ENCODE measurements at regions not wholly inside any gene's neighbourhood (a gene's known extent, or its start where the extent isn't known, plus 50 kb on each side); places are given as distances from the start of the nearest gene placed in this dataset.

DNA sequence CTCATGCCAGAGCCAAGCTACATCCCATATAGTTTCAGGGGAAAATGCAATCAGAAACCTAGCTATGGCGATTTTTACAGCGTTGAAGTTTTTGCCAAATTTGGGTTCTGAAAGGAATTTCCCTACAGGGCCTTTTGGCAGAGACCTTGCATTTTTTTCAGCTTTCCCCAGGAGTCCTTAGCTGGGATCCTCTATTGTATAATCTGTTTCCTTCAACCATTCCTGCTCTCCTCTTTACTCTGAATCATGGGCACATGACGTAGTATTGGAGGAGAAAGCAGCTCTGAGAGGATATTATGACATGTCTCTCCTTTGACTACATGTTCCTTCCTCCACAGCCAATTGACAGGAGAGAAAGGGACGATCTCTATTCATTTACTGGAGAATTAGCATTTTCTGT is 118.5 kb upstream of the ERCC6L2 start:
- peak; percentile 7 for DNase-seq (ENCODE audit: low read depth)

DNA sequence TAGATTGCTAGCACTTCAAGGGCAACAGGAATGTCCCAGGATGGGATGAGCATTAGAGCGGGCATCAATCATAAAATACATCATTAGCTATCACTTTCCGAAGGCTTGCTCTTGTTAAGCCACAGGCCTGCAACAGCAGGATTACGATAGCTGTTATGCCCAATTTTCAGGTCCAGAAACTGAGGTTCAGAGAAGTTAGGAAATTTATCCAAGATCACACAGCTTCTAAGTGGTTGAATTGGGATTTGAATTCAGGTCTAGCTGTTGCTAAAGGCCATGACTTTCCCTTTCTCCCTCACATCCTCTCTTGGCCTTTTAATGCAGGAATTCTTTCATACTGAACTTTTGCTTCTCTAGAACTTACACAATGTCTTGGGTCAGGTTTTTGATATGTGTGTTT is 119.4 kb upstream of the ERCC6L2 start:
- DNase-seq (ENCODE audit: low read depth): no peak

DNA sequence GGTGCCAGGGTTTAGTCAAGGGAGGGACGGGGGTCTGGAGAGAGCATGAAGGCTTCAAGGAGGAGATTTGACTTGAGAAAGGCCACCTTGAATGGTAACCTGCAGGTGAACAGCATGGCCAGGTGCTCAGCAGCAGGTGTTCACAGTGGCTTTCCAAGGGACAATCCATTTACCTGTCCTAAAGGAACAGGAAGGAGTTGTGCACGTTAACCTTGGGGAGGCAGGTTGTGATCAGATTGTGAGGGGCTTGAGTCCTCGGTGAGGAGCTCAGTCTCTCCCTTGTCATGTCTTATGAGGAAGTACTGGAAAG is 120.1 kb upstream of the ERCC6L2 start:
- DNase-seq (ENCODE audit: low read depth): no peak

DNA sequence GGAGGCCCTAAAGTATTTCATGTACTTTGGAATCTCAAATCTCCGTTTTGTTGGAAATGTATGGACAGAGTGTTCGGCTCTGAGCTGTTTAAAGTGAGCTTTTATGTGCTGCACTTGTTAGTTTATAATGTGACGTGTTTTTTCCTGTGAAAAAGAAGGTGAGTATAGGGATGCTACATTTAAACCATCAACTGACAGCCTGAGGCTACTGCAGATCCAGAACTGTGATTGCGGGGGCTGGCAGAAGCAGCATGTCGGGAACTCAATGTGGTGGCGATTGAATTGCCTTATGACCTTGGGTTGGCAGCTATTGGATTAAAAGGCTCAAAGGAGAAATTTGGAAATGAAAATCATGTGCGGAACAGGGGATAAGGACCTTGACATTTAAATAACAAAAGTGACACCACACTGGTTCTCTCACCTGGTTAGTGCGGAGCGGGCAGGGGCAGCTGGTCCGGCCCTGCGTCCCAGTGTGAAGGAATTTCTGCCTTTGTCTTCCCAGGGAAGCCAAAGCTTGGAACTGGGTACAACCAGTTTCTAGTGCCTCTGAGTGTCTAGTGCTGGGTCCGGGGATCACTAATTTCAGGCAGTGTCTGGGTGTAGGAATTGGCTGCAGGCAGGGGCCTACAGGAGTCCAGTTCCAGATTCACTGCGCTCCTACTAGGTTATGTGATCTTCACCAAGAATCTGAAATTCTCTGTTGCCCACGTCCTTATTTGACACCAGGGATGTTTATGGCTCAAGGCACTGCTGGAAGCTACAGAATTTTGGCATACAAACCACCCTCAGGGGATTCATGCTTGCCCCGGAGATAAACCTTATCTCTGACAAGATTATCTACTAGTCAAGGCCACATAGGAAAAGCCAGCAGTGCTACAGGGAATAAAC is 120.7 kb upstream of the ERCC6L2 start:
- no peak for DNase-seq (ENCODE audit: low read depth)

DNA sequence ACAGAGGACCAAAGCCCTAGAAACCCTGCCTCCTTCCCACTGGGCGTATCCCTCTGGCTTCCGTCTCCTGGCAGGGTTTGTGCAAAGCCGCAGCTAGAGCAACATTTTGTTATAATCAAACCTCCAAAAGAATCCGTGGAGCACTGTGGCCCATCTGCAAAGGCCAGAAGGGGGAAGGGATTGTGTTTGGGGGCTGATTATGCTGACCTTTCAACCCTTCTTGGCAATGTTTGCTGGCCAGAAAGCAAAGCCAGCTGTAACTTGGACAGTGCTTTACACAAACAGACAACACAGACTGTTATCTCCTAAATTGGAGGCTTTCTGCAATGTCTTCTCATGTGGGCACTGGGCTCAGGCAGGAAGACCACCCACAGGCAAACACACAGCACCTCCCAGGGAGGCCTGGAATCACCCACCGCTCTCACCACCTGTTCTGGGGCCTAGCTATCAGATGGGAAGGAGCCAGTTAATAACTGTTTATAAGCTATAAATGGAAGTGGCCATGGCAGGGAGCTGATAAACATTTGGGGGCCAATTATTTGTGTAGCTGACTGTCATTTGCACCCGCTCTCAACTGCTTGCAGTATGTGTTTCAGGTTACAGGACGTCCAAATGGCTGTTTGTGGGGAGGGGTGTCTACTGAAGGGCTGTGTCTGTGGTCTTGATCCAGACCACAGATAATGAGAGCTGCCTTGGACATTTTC is 121.6 kb upstream of the ERCC6L2 start:
- no peak for DNase-seq (ENCODE audit: low read depth)

DNA sequence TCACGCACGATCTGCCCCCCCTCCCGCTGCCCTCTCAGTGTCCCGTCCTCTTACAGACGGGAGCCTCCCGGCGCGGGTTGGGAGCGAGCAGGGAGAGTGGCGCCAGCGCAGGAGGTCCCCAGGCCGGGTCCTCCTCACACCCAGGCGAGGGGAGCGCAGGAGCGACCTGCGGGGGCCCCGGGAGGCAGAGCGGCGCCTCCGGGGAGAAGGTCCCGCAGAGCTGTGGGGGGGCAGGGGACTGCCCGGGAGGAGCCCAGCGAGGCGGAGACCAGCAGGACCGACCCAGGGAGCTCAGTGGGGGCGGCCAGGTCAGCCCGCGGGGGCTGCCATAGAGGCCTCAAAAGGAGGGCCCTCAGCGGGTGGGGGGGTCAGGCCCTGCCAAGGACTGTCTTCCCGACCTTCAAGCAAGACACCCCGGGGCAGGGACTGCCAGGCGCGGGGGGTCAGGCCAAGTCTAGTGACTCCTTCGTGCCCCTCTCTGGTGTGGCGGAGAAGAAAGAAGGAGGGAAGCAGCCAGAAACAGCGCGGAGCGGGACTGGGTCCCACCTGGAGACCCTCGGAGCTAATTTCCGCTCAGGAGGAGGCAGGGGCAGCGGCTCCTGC is 123.3 kb upstream of the ERCC6L2 start:
- DNase-seq (ENCODE audit: low read depth): no peak

DNA sequence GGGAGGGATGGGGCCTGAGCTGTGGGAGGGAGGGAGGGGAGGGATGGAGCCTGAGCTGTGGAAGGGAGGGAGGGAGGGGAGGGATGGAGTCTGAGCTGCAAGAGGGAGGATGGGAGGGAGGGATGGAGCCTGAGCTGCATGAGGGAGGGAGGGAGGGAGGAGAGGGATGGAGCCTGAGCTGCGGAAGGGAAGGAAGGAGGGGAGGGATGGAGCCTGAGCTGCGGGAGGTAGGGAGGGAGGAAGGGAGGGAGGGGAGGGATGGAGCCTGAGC is 124.0 kb upstream of the ERCC6L2 start:
- no peak for DNase-seq (ENCODE audit: low read depth)

DNA sequence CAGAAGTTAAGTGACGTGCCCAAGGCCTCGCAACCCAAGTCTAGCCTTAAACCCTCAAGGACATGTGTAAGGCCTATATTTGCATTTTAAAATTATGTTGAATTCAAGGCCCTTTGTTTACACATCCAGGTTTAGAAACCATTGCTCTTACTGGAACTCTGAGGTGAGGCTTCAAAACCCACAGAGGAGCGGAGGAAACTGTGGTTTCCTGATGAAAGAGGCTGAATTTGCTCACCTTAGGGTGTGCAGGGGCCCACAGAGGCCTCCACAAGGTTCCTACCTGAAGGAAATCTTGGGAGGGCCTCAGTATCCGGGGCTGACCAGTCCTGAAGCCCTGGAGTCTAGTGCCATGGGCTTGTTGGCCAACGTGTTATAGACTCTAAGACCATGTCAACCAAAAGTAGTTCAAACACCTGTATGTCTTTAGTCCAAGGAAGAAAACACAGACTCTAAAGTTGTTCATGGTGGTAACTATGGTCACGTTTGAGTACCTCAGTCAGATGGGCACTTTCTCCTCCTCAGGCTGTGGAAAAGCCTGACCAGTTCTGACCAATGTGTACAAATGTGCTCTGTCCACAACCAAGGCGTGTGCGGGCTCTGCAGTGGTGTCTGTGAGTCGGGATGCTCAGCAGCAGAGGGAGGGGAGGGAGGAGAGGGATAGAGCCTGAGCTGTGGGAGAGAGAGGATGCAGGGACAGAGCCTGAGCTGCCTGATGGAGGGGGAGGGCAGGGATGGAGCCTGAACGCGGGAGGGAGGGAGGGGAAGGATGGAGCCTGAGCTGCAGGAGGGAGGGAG is 124.6 kb upstream of the ERCC6L2 start:
- DNase-seq (ENCODE audit: low read depth): no peak

DNA sequence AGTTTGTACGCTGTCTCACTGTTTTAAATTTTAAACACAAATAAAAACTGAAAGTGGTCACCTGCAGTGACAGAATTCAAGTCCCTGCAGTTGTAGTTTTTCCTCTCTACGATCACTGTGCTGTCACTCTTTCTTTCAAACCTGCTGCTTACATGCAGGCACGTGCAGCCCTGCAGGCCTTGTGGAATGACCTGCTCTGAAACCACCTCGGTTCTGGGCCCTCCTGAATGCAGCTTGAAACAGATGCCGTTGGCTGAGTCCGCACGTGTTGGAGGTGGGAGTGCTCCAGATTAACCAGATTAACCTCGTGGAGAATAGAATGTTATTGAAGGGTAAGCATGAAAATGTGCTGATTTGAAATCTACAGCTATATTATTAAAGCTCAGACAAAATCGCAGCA is 126.0 kb upstream of the ERCC6L2 start:
- no peak for DNase-seq (ENCODE audit: low read depth)

DNA sequence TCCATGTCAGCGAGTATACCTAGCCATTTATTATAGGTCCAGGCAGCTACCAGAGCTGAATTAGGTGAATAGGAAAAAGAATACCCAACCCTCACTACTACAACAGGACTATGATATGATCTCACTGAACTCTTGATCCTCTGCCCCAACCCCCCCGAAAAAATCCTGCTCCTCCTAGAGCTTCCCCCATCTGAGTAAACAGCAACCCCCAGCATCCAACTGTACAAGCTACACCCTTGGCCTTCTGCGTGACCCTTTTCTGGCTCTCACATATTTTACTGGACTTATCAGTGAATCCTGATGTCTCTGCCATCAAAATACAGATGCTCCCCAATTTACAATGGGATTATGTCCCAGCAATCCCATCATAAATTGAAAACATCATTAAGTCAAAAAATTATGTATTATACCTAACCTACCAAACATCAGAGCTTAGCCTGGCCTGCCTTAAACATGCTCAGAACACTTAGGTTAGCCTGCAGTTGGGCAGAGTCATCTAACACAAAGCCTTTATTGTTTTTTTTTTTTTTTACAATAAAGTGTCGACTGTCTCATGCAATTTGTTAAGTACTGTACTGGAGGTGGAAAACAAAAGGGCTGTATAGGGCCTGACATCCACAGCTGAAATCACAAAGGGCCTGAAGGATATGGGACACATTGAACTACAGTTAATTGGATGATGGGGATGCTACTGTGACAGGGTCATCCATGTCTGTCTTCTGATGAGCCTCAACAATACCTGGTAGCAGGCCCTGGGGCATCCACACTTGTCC is 128.9 kb upstream of the ERCC6L2 start:
- DNase-seq (ENCODE audit: low read depth): no peak

DNA sequence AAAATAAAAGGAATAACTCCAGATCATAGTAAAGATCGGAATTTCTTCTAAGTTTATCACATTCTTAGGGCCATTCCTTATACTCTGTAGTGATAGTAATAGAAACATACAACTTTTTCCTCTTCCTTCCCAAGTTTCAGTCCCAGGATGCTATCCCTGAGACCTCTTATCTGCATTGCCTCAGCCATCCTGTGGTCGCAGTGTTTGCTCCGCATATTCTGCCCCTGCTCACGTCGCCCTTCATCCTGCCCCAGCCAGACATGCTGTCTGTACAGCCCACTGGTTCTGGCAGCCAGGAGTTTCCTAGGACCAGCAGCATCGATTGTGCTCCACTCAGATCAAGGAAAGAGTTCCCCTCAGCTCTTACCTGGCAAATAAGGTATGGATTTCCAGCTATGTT is 132.7 kb upstream of the ERCC6L2 start:
- DNase-seq (ENCODE audit: low read depth): no peak

DNA sequence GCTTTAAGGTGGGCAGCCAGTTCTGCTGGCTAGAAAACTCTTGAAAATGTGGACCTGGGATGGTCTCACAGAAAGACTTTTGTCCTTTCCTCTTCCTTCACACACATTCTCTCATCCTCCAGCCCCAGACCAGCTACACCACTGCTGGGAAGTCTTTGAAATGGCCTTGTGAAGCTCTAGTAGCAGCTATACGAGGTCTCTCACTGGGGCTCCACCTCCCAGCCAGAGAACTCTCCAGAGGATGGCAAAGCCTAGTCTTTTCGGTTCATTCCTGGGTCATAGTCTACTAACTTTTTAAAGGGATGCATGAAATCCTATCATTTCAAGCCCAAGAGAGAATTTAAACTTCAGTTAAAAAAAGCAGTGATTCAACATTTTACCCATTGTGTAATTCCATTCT is 133.9 kb upstream of the ERCC6L2 start:
- no peak for DNase-seq (ENCODE audit: low read depth)

DNA sequence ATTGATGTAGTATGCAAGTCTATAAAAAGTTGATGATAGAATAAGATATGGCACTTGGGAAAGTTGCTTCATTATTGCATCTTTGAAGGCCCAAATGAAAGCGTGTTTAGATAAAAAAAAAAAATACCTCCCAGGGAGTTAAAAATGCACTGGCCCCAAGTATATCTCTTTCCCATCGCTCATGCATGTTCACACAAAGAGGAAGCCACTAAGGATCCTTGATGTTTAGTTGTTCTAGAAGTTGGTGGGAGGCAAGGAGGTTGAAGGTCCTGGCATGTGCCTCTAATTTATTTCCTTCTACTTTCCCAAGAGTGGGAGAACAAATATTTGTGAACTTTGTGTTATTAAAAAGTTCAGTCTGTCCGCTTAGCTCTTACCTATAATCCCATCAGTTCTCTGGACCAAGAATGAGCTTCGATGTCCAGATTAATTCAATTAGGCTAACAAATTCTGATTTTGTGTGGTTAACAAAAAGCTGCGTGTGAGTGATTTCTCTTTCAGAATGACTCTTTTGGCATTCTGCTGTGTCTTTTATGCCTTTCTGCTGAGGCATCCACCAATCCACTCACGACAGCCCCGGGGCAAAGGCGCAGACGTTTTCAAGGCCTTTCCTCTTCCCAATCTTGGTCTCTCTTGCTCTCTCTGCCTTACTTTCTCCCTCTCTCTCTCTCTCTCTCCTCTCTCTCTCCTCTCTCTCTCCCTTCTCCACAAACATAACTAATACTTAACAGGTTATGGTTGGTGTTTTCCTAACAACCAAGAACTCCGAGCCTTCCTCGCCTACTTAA is 135.1 kb upstream of the ERCC6L2 start:
- DNase-seq (ENCODE audit: low read depth): no peak

DNA sequence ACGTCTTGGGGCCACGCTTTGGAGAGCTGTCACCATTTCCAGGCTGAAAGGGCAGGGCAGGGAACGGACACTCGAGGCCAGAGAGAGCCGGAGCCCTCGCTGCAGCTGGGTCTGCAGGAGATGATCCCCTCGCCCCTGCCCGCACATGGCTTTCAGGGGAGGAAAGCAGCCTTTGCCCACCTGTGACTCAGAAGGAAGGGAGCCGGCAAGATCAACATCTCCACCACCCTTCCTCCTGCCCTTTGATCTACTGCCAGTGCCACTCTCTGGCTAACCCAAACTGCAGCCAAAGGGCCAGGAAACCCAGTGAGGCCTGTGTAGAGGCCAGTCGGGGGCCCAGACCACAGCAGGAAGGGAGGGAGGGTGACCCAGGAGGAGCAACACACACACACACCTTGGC is 137.1 kb upstream of the ERCC6L2 start:
- DNase-seq (ENCODE audit: low read depth): no peak

DNA sequence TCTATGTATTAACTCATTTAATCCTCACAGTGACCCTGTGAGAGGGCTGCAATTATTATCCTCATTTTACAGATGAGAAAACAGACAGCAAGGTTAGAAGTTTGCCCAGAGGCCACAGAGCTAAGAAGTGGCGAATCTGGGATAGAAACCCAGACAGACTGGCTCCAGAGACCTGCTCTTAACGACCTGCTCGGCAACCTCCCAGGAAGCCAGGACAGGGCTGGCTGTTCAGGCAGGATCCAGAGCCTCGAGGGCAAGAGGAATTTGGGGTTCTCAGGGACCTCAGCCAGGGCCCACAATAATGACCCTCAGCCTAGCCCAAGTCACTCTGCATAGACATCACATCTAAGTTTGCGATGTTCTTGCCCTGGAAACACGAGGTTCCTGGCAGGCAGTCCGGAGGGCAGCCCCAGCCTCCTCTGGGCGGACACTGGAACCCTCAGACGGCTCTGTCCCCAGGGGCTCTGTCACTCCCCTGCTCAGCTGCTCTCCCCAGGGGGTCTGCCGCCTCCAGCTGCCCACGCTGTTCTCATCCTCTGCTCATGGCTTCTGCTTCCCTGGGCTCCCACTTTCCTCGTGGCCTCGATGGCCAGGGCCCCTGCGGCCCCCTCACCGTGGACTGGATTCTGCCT is 138.5 kb upstream of the ERCC6L2 start:
- DNase-seq (ENCODE audit: low read depth): no peak

DNA sequence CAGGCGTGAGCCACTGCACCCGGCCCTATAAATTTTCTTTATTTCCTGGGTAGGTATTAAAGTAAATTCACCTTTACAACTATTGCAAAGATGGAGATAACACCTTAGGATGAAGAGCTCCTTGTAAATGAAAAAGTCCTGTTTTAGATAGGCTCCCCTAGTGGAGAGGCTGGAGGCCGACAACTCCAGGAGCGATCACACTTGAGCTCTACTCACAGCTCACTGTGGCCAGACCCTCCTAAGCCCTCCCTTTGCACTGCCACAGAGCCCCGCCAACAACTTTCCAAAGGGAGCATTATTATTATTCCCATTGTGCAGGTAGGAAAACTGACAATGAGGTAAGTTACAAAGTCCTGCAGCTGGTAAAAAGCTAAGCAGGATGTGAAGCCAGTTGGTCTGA is 139.1 kb upstream of the ERCC6L2 start:
- DNase-seq (ENCODE audit: low read depth): no peak

DNA sequence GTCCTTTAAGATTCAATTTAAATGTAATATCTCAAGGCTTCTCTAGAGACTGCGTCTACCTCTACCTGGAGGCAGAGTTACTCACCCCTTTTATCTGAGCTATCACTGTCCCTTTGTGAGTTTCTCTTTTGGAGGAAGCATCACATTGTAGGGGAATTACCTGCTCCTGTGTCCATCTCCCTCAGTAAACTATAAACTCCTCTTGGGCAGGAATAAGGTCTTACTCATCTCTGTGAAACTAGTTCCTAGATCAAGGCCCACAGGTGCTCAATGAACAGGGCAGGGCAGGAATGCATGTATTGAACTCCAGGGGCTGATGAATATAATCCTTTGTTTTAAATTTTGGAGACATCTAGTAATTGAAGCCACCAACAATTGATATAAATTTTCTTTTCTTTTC is 139.8 kb upstream of the ERCC6L2 start:
- no peak for DNase-seq (ENCODE audit: low read depth)

DNA sequence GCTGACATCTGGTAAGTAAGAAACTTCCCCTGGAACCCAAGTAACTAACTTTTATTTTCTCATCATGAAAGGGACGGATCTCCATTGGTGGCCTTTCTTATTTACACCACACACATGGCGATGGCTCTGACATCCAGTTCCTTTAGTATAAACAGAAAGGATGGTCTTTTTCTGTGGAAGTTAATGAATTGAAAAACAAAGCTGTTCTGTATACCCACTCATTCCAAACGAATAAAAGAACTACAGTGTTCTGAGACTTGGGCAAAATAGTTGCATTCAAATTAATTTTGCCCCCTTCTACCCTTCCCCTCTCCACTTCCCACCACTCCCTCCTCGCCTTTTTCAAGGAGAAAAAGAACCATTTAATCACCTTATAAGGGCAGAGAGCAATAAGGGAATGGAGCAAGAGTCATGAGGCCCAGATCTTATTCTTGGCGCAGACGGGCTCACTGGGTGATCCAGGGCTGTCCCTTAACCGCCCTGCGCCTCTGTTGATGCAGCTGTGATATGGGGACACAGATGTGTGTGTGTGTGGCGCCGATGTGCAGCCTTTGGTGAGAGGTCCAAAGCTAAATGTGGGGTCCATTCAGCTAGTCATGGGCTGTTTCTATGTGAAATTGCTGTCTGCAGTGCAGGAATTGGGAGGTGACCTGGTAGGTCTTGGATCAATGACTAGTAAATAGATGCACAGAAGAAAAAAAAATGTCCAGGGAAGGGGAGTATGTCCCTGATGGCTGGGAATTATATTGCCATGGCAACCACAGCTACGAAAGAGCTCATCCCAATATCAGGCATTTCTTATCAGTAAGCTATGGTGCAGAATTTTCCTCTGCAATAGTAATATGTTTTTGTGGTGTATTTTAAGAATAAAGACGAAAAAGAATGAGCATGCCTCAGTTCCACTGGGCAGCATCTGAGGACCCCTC is 141.5 kb upstream of the ERCC6L2 start:
- DNase-seq (ENCODE audit: low read depth): no peak

DNA sequence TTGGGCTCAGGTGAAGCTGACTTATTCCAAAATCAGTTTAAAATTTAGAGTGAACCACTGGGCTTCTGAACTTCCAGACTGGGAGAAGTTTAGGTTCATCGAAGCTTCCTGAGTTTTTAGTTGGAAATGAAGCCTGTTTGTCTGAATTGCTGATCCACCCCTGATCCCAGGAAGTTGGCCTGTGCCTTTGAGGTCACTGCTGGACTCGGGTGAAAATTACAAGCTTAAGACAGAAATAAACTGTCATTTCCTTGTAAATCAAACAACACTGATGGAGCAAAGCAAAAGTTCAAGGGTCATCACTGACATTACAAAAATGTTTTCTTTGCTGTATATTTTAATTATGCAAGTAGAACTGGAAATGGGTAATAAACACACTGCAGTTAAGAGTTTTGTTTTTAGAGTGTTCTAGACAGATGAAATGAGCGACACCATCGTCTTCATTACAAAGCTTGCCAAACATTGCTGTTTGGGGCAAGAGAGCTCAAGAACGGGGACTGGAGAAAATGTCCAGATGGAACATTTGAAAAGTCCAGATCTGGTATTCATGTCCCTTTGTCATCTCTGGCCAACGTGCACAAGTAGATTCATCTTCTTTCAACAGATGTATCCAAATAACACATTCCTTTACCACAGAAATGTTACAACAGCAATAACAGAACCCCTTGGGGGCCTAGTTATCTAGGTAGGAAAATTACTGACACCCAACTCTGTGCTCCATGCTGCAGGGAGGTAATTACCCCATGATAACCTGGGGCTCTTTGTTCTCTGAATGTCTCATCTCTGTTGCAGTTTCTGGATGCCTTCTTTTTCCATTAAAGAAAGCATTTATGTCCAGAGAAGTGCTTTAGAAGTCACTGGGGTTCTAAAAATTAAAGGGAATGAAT is 142.4 kb upstream of the ERCC6L2 start:
- no peak for DNase-seq (ENCODE audit: low read depth)
